HPDE6-E6E7 (cell line): ENCODE measurements at regions not wholly inside any gene's neighbourhood (a gene's known extent, or its start where the extent isn't known, plus 50 kb on each side); places are given as distances from the start of the nearest gene placed in this dataset.

Source experiments
- DNase-seq: peaks from one replicate; pipeline ENCODE4 v3.0.0; 2011; ENCODE audit warnings: missing footprints; ENCODE audit errors: extremely low spot score

- no peak for DNase-seq
Measured at GRCh38 chr9:103913899-103914298, 180.2 kb upstream of the SMC2 start.

GRCh38 chr9:103919605-103920209 is 174.4 kb upstream of the SMC2 start:
- no peak for DNase-seq

GRCh38 chr9:103928442-103928841 is 165.7 kb upstream of the SMC2 start:
- DNase-seq: no peak

GRCh38 chr9:103941104-103941503 is 153.0 kb upstream of the SMC2 start:
- no peak for DNase-seq

GRCh38 chr9:103942200-103942599 is 151.9 kb upstream of the SMC2 start:
- no peak for DNase-seq

GRCh38 chr9:103942651-103943050 is 151.5 kb upstream of the SMC2 start:
- no peak for DNase-seq

GRCh38 chr9:103949096-103949495 is 145.0 kb upstream of the SMC2 start:
- DNase-seq: no peak

- DNase-seq: no peak
Measured at GRCh38 chr9:103977163-103977562, 116.9 kb upstream of the SMC2 start.

- DNase-seq: no peak
Measured at GRCh38 chr9:103978396-103978795, 115.7 kb upstream of the SMC2 start.

- DNase-seq: no peak
Measured at GRCh38 chr9:103981912-103982311, 112.2 kb upstream of the SMC2 start.

GRCh38 chr9:103985077-103985476 is 109.0 kb upstream of the SMC2 start:
- DNase-seq: no peak

- DNase-seq: no peak
Measured at GRCh38 chr9:103988821-103989220, 105.3 kb upstream of the SMC2 start.

- DNase-seq: no peak
Measured at GRCh38 chr9:103990311-103990710, 103.8 kb upstream of the SMC2 start.

GRCh38 chr9:103991001-103991400 is 103.1 kb upstream of the SMC2 start:
- no peak for DNase-seq

- DNase-seq: no peak
Measured at GRCh38 chr9:103991698-103992097, 102.4 kb upstream of the SMC2 start.

- DNase-seq: no peak
Measured at GRCh38 chr9:103992938-103993579, 101.0 kb upstream of the SMC2 start.

GRCh38 chr9:103997856-103998370 is 96.2 kb upstream of the SMC2 start:
- DNase-seq: no peak

- DNase-seq: no peak
Measured at GRCh38 chr9:103999375-104000062, 94.6 kb upstream of the SMC2 start.

GRCh38 chr9:104009826-104010225 is 84.3 kb upstream of the SMC2 start:
- DNase-seq: no peak

GRCh38 chr9:104022083-104022482 is 72.0 kb upstream of the SMC2 start:
- no peak for DNase-seq

GRCh38 chr9:104025104-104025503 is 69.0 kb upstream of the SMC2 start:
- DNase-seq: no peak

- no peak for DNase-seq
Measured at GRCh38 chr9:104025945-104026344, 68.2 kb upstream of the SMC2 start.

- no peak for DNase-seq
Measured at GRCh38 chr9:104027295-104027694, 66.8 kb upstream of the SMC2 start.
